Ishikawa (cell line): ENCODE measurements at regions not wholly inside any gene's neighbourhood (a gene's known extent, or its start where the extent isn't known, plus 50 kb on each side); places are given as distances from the start of the nearest gene placed in this dataset.

Source experiments
- CEBPB ChIP-seq: IDR thresholded peaks from 2 replicates; pipeline ENCODE4 v1.6.1; 2012
- EP300 ChIP-seq: IDR thresholded peaks from 2 replicates; pipeline ENCODE4 v1.6.1; 2012; ENCODE audit warnings: borderline replicate concordance
- REST ChIP-seq: IDR thresholded peaks from 2 replicates; pipeline ENCODE4 v1.6.1; 2012; ENCODE audit warnings: low read depth, mild to moderate bottlenecking
- TAF1 ChIP-seq: IDR thresholded peaks from 2 replicates; pipeline ENCODE4 v1.6.1; 2012; ENCODE audit warnings: low read depth, mild to moderate bottlenecking
- USF1 ChIP-seq: IDR thresholded peaks from 2 replicates; pipeline ENCODE4 v1.6.1; 2012
- YY1 ChIP-seq: IDR thresholded peaks from 2 replicates; pipeline ENCODE4 v1.6.1; 2012; ENCODE audit warnings: low read depth
- ZBTB7A ChIP-seq: IDR thresholded peaks from 2 replicates; pipeline ENCODE4 v1.6.1; 2012; ENCODE audit warnings: low read depth
- TF ChIP-seq, protein P1 (sequence below): IDR thresholded peaks from 2 replicates; pipeline ENCODE4 v1.6.1; 2012

GRCh38 chr14:76313852-76314251 lies 62.1 kb upstream of the ESRRB start:
- TF ChIP-seq TAF1 (no peak), EP300 (no peak), REST (no peak), YY1 (no peak), ZBTB7A (no peak), CEBPB (no peak), USF1 (no peak)
- TF ChIP-seq, protein P1, sequence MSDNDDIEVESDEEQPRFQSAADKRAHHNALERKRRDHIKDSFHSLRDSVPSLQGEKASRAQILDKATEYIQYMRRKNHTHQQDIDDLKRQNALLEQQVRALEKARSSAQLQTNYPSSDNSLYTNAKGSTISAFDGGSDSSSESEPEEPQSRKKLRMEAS: no peak
